ENCODE measurements at regions not wholly inside any gene's neighbourhood (a gene's known extent, or its start where the extent isn't known, plus 50 kb on each side); places are given as distances from the start of the nearest gene placed in this dataset.

DNA sequence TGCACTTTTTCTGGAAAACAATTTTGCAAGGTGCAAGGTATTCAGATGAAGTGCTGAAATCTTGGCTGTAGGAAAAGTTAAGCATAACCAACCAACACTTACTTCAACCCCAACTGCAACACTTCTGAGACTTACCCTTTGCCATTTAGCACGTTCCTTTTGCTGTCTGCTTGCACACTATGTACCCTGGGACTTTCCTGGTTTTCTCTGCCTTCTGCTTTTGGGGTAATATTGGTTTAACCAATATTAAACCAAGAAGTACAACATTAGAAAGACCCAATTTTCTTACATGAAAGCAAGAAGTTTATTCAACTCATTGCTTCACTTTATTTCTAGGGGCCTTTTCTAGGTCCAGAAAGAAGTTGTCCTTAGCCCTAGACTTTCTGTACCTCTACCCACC lies 193.0 kb downstream of the HLX start:
- DNase-seq: no peak

DNA sequence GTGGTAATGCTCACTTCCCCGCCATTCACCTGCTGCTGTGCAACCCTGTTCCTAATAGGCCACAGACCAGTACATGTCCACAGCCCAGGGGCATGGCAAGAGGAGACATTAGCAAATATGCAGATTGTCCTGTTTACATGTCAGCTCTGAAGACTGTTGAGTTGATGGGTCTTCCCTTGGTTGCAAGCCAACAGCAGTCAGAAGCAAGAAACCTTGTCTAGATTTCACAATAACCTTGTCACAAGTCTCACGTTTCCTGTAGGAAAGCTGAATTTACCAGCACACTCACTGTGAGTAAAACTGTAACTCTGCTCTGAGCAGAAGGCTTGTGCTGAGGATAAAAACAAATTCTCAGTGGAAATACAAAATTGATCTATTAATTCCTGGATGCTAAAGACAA lies 195.1 kb downstream of the HLX start:
- no peak for DNase-seq

DNA sequence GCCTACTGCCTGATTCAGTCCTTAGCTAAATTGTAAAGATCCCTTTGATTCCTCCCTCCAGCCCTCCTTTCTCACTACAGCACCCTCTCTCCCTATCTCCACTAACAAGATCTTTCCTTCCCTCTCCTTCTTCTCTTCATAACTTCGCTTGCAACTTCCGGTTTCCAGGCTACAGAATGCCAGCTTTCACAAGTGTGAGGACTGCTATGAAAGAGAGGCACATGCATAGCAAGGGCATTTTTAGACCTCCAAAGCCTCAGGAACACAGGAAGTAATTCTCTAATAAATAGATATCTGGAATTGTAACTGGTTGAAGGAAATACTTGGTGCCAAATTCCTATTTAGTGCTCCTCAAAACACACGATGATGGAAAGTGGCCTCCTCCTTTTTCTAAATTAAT lies 196.7 kb downstream of the HLX start:
- DNase-seq: no peak

DNA sequence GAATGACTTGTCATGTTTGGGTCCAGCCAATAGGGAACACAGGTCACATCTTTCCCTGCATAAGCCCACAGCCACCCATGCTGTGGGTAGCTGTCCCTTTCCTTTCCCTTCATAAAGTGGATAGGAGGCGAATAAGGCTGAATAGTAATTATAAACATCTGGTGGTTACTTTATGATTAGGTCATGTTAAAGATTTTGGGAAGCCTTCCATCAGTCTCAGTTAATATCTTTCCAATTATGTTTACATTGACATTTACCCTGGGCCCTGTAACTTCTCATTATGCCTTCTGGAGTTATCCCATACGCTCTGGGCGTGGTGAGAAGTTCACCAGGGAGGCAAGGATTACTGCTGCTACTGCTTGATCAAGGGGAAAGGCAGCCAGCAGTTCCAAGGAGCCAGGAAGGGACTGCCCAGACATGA lies 197.2 kb downstream of the HLX start:
- DNase-seq: no peak

DNA sequence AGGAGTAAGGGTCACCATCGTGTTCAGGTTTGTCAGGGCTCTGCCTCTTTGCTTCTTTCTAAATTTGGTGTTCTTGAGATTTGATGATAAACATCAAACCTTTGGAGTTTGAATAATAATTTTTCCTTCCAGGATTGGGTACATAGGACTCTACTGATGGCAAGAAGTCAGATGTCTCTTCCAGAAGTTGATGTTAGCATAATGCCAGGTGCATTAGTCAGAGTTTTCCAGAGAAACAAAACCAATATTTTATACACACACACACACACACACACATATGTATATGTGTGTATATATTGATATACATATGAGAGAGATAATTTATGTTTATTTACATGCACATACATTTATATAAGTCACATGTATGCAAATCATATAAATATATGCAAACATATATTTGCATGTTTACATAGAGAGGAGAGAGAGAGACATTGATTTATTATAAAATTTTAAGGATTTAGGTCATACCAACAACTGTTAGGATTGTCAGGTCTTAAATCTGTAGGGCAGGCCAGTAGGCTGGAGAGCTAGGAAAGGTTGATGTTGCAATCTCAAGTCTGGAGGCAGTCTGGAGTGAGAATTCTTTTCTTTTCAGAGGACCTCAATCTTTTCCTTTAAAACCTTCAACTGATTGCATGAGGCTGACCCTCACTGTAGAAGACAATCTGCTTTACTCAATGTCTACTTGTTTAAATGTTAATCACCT lies 199.2 kb downstream of the HLX start:
- no peak for DNase-seq

DNA sequence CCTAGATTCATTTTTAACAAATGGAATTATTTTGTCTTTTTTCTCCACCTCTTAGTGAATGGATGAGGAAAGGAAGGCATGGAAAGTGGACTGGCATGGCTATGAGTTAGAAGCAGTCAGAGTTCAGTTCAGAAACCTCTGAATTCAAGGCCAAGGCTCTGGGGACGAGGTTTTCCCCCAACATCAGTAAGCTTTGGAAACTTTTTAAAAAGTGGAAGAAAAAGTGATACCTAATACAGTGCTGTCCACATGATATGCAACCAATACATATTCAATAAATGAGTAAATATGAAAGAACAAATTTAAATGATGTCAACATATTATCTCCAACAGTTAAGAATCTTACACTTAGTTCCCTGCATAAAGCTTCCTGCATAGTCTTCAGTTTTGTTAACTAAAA lies 204.7 kb downstream of the HLX start:
- DNase-seq: no peak

DNA sequence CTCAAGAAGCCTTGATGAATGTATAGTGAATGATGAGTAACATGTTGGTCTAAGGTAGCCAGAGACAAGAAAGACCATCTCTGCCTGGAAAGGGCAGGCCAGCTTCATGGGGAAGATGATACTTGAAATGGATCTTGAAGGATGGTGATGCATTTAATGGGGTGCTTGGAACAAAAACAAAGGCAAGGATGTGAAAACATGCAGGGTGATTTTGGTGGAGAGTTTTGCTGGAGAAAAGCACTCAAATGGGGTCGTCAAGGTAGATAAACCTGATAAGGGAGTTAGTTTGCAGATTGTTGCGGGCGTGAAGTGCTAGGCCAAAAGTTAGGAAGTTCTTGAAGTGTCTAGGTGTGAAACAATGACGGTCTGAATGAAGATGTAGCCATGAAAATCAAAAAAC lies 205.4 kb downstream of the HLX start:
- DNase-seq: no peak

DNA sequence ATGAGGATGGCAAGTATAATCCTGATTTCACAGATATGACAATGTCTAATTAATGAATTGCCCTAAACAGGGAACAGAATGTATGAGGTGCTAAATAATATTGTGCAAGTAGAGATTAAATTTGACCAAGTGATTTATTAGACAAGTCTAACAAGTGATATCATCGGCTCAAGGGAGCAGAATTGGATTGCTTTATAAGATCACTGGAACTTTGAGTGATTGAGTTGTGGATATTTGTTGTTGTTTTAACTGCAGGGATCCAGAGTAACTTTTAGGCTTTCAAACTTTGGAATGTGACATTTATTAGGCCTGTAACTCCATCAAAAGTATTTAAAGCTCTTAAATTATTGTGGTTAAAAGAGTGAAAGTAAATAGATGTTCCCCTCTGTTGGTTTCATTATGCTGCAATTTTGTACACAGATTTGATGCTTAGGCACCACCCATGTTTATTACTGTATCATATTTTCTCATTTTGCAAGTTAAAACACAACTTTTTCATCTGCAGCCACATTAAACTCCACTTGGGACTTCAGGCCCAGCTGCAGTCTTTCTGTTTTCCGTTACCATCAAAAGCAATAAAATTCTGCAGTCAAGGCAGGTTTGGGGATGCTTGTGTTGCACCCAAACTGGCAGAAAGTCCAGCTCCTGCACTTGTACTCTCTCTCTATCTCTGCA lies 206.6 kb downstream of the HLX start:
- DNase-seq: no peak

DNA sequence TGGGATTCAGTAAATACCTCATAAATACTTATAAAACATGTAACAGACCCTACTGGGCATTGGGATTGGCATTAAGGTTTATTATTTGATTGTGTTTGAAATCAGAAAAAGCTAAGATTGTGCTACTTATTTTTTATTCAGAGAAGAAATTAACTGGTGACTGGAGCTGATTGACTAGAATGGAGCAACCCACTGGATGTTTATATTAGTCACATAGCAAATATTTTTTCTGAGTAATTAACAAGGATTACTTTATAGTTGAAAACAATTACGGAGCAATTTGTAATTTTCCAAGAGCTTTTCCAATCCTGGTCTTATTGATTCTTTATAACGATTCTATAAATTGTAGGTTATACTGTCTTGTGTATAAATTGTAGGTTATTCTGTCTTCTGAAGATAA lies 208.7 kb downstream of the HLX start:
- no peak for DNase-seq

DNA sequence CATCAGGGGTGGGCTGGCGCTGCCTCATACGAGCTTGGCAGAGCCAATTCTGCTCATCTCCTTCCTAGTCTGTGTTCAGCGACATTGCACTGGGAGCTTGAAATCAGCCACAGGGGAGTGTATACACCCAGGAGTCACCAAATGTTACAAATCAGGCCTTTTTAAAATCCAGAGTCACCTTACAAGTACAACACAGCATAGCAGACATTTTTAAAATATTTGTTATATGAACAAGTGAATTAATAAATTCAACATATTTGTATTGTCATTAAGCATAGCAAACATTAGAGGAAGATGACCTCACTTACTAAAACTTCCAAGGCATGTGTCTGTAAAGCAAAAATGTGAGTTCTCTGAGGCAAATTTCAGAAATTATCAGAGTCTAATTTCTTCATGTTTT lies 210.0 kb downstream of the HLX start:
- no peak for DNase-seq

DNA sequence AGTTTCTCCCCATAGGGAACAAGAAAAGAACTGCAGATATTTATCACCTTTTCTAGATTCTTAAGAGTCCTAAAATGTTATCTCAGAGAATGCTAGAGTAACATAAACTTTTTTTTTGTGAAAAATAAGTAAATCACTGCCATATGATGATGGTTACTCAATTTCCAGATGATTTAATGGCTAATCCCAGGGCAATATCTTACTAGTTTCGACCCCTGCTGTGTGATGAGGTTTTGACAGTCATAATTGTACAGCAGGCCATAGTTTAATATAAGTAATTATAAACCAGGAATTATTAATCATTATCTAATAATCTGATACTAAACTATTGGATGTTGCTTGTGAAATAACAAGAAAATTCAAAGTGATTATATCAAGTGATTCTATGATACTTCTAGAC lies 210.6 kb downstream of the HLX start:
- no peak for DNase-seq

DNA sequence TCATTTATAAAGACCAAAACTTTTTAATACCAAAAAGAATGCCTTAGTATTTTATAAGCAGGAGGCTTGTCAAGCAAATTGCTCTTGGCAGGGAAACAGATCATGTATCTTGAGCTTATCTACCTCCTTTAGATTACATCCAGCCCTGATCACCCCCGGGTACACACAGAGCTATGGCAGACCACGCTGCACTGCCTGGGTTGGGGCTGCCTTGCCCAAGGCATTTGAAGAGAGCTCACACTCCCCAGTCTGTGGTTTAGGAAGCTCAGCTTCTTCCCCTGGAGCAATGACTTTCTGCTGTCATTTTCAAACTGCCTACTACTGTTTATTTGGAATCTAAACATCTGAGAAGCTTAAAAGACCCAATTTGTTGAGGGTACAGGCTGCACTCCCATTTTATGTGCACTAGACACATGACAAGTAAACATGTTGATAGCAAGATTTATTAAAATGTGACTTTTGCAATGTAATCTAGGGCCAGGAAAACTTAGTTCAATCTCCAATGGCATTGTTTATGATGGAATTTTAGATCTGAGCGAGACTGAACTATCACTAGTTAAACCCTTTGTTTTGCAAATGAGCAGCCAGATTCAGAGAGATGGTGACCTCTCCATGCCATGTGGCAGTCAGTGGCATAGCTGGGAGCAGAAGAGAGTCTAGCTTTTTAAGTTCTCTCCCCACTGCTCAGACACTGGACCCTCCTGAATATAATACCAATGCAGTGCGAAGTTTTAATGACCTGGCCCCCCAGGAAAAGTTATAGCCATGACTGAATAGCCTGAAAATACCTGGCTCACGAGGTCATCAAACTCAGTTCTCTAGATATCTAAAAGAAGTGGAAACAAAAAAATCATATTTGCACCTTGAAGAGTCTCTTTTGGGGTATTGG lies 214.9 kb downstream of the HLX start:
- DNase-seq: no peak

DNA sequence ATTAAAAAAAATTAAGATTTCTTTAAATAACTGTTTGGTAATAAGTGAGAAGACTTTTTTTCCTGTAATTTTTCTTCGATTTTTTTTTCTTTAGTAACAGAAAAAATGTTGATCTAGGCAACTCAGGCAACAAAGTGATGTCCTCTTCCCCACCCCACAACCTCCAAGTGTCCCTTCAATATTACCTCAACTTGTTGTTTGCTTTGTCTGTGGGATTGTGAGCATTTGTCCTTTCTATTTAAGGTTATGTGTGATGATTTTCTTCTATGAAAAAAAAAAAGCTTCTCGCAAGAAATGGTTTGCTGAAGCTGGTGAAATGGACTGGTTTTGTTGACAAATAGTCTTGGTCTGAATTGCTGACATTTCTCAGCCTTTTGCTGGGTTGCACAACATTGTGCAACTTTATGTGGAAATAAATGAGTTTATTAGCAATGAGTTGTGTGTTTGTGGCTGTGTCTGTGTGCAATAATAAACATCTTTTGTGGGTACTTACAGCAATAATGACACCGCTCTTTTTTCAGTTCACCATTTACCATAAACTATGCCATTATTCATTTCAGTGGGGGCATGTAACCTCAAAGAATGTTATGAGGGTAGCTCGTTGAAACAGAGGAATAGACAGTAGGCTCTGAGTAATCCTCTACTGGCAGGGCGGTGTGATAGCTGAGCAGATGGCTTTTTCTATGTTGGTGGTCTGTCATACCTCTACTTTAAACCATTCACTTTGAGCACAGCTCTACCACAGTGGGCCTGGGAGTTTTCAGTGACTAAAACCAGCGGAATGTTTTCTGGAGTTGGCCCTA lies 218.4 kb downstream of the HLX start:
- no peak for DNase-seq

DNA sequence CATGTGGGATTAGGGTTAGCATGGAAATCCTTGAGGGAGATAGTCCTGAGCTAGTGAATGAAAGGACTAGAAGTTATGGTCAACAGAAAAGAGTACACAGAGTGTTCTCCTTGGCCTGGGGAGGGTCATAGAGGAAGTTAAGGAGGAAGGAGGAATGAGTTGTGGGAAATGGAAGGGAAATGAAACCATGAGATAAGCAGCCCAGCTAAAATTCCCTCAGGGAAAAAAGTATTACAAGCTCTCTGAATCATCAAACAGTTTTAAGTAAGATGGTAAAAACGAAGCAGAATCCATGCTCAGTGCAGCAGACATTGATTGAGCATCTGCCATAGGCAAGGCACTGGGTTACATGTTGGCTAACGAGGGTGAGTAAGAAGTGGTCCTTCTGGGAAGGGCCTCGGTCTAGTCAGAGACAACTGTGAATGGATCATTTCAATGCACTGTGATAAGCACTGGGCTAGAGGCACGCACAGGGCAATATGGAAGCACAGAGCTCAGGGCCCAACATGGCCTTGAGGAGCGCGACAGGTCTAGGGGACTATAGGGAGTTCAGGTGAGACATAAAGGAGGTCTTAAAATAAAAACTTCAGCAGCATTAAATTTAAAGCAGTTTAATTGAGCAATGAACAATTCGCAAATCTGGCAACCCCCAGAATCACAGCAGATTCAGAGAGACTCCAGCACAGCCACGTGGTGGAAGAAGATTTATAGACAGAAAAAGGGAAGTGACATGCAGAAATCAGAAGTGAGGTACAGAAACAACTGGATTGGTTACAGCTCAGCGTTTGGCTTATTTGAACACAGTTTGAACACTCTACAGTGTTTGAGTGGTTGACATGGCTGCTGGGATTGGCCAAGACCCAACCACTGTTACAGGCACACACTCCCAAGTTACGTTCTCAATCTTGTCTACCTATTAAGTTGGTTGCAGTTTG lies 219.5 kb downstream of the HLX start:
- no peak for DNase-seq

DNA sequence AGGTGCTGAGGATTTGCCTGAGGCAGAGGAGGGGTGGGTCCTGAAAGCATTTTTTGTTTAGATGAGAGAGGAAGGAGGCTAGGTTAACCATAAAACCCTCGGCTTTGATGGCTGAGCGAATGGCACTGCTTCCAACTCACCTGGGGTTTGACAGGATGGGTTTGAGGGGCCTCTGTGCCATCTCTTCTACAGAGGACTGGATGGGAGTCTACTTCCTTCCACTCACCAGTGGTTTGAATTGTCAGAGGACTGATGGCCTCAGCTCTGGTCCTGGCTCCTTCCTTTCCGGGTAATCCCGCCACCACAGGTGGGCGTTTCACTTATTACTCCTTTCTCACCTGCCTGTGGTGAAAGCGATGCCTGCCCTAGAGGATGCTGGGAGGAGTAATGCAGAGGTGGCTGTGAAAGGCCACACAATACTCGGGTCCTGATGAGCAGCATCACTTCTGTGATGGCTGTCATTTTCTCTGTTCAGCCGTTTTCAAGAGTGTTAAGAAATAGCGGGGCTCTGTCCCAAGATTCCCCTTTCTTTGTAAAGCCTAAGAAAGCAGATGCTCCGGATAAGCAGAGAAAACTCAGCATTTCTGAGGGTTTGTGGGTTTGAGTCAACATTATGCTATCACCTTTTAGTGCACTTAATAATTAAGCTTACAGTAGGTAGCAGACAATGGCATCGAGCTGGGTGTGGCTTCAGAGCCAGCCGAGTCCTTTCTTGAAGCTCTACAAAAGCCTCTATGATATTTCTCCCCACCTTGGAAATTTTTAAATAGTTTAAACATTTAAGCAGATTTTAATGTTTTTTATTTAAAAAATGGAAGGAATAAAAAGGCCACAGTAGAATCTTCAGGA lies 220.7 kb downstream of the HLX start:
- DNase-seq: no peak

DNA sequence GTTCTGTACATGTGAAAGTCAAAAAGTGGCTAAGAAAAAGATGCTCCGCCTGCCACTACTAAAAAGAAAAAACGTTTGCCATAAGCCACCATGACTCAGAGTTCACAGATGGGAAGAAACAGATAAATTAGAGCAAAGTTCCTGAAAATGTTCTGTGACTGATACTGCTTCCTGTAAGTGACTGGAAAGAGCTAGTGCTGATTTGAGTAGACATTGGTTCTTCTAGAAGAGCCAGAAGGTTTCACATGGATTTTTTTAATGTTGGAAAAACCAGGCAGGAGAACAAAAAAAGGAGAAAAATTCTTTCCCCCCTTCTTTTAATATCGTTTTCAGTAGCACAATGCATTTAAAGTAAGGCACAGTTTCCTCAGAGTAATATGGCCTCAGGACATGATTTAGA lies 221.4 kb downstream of the HLX start:
- DNase-seq: no peak

DNA sequence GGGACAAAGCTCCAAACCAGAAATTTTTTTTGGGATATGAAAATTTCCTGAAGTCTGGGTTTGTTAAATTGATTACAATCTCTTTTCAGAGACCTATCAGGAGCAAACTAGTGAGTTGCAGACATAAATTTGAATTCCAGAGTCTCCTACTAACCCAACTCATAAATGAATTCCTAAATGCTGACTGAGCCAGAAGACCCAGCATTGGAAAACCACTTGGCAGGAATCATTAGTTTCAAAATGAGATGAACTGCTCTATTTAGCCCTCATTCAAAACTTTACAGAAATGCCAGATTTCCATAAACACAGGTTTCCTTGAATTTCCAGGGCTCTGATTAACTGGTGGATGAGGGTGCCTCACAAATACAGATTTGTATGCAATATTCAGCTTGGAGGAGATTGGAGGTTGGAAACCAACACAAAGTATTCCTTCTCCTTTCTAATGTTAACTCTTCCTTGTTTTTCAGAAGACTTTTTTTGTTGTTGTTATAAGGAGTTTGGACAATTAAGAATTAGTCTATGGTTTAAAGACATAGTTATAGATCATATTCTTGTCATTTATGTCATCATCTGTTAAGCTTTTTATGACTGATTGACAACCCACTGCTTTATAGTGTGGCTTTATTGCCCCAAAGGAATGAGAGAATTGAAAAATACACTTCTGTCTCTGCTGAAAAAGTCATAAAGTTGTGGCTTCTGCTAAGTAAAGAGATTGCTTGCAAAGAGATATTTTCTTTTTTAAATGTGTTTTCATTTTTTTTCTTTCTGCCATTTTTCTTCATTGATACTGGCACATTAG lies 222.8 kb downstream of the HLX start:
- no peak for DNase-seq

DNA sequence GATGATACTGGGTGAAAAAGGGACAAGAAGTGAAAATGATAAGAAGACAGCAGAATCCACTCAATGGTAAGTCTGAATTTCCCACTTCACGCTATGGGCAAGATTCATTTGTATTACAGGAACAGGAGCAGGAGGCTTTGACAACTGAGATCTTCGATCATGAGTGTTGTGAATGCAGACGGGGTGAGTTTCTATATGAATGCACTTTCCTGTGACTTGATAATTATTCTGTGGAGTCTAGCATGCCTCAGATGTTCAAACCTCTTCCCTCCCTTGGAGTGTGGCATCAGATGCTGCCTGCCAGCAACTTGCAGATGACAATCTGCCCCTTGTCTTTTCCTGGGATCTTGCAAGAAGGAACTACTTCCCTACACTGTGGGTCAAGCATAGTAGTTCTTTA lies 225.4 kb downstream of the HLX start:
- no peak for DNase-seq

DNA sequence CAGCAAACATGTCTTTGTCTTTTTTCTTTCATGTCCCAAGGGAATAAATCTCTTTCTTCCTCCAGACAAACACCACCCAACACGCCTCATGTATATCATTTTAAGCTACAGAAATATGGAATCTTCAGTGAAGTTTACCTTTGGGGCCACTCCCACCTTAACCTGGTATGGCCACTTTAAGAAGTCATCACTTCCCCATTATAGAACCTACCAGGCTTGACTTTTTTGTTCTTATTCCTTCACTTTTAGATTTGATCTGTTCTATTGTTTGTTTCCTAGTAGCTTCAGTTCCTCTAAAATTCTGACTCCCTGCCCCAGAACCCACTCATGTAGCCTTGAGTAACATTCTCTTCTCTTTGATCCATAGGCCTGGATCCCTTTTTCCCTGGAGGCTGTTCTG lies 226.3 kb downstream of the HLX start:
- DNase-seq: no peak

DNA sequence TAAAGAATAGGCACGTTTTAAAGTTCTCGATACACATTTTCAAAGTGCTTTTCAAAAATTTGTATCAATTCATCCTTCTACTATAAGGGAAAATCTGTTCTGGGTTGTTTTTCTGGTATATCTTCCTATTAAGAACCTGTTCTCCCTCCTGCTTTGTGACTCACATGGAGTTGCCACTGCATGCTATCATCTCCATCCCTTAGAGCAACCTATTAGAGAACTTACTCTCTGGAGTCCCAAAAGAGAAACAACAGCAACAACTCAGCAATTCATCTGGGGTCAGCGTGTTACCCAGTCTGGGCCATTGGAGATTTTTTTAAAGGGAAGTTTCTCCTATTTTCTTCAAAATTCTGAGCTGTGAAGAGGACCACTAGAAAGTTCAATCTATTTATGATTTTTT lies 227.4 kb downstream of the HLX start:
- DNase-seq: no peak

Measured in NCI-H2029 treated with DMSO at 0.1 percent for 48 hours (cell line).